ENCODE measurements at regions not wholly inside any gene's neighbourhood (a gene's known extent, or its start where the extent isn't known, plus 50 kb on each side); places are given as distances from the start of the nearest gene placed in this dataset.

DNA sequence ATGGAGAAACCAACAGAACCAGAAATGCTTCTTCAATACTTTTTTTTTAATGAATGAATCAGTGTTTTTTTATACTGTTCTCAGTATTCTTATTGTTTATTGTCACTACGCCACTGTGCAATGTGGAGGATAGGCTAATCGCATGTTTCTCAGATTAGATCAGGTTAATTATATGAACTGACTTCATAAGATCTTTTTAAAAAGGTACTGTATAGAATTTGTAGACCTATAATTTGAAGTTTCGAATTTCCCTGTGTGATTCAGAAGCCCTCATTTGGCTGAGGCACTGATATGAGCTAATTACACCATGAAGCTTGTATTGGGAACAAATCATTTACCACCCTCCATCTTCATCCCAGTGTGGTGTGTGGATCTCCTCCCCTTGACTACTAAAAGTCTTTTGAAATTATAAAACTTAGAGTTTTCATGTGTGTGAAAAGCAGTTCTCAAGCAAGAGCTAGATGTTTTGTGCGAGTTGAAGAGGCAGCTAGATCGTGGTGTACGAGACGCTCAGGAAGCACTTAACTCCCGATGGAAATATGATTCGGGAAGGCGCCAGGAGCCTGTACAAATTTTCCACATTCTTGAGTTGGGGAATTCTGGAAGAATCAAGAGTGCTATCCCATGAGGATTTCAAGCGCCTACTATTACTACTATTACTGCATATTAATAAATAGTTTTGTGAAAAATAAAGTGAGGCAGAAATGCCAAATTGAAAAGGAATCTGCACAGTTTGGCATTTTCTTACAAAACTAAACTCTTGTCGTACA lies 52.1 kb upstream of the KCNE2 start:
- no peak for DNase-seq (ENCODE audit: low spot score)
- ATAC-seq: no peak

DNA sequence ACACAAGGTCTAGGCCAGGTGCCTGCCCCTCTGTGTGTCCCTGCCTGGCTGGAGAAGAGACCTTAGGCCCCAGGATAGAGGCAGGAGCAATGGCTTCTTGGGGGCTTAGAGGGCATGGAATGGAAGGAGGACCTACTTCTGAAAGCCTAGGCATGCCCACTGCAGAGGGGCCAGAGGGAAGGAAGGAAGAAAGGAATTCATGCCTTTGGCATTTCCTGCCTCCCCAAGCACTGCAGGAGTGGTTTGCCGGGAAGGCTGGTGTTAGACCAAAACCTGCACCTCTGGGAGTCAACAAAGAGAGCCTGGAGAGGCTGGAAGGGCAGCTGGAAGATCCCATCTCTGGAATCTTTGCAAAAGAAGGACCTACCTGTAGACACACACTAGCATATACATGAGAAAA lies 50.7 kb upstream of the KCNE2 start:
- ATAC-seq (no peak), DNase-seq (ENCODE audit: low spot score) (no peak)
